ENCODE measurements at regions not wholly inside any gene's neighbourhood (a gene's known extent, or its start where the extent isn't known, plus 50 kb on each side); places are given as distances from the start of the nearest gene placed in this dataset.

GRCh38 chr10:4219901-4220300 is 434.9 kb upstream of the KLF6 start:
- TF ChIP-seq SP1 (IDR thresholded peaks at IDR 0.05) (no peak), RXRA (IDR thresholded peaks at IDR 0.05) (no peak), CTCF (IDR thresholded peaks at IDR 0.05; ENCODE audit: low read depth, low read length, missing input control) (no peak), YY1 (IDR thresholded peaks at IDR 0.05) (no peak), GABPA (IDR thresholded peaks at IDR 0.05 in 1 of 2, conservative IDR thresholded peaks at IDR 0.05 in 1 of 2) (no peak), RAD21 (IDR thresholded peaks at IDR 0.05) (no peak), EGR1 (IDR thresholded peaks at IDR 0.05; ENCODE audit: low read depth in 2 of 2) (no peak)

Measured in liver (tissue), 3 donors.